HepG2 (cell line): ENCODE measurements at regions not wholly inside any gene's neighbourhood (a gene's known extent, or its start where the extent isn't known, plus 50 kb on each side); places are given as distances from the start of the nearest gene placed in this dataset.

ENCODE experiments used
- ATAC-seq: fragments of 200-7000 bp; cut with Tn5 transposase; 3 replicates; pipeline ENCODE4 v1.9.1; 2020; ENCODE audit warnings: mild to moderate bottlenecking, moderate library complexity
- BruUV-seq: library from RNA; stranded (reverse); fragments of 400-500 nt; replicated peaks from 2 replicates; lab custom pipeline; 2021; lab: Mats Ljungman, UMichigan
- CTCF ChIA-PET: fragments of 300-600 bp; formaldehyde crosslinking; extraction: SDS; loops from one replicate; lab custom pipeline; 2021; ENCODE audit warnings: low total read pairs, inconsistent platforms, low intra/inter-chr PET ratio; lab: Yijun Ruan, JAX
- POLR2A ChIA-PET: fragments of 350-600 bp; sonication (Branson Sonifier 250); formaldehyde crosslinking; loops from one replicate; lab custom pipeline; 2020; ENCODE audit warnings: antibody characterized with exemption, inconsistent platforms; lab: Yijun Ruan, JAX
- DNase-seq: peaks from one replicate; pipeline ENCODE4 v3.0.0-alpha.2; 2015; ENCODE audit warnings: low spot score
- FAIRE-seq: peaks from 3 replicates; lab custom pipeline; 2011; peaks lifted over from hg19 to GRCh38; lab: Jason Lieb, UNC
- H2AFZ ChIP-seq: one replicate; pipeline ENCODE4 v1.6.1; 2011; ENCODE audit warnings: low read length, inconsistent platforms
- H3K27ac ChIP-seq: fragments of 300-600 bp; 3 replicates; pipeline ENCODE4 v1.8.0; 2011; ENCODE audit warnings: mixed run types, mild to moderate bottlenecking, mixed read lengths, low read length, inconsistent platforms; ENCODE audit not compliant: insufficient read depth; ENCODE audit errors: extremely low read length
- H3K27me3 ChIP-seq, 2 experiments: fragments of 200-600 bp in 1 of 2; 2 replicates in 1 of 2; 3 replicates in 1 of 2; pipeline versions ENCODE4 v1.6.0 to v1.8.0; 2011; ENCODE audit warnings: low read length in 2 of 2, mild to moderate bottlenecking in 2 of 2, moderate library complexity in 2 of 2, inconsistent platforms in 1 of 2; ENCODE audit not compliant: insufficient read depth in 2 of 2, control insufficient read depth in 1 of 2
- H3K36me3 ChIP-seq, 2 experiments: fragments of 200-600 bp in 1 of 2; replicated peaks in 1 of 2; 2 replicates in 1 of 2; 3 replicates in 1 of 2; pipeline versions ENCODE4 v1.5.1 to v1.8.0; 2011; ENCODE audit warnings: low read length in 2 of 2, inconsistent platforms in 1 of 2; ENCODE audit not compliant: insufficient read depth in 2 of 2, control insufficient read depth in 1 of 2
- H3K4me1 ChIP-seq: 2 replicates; pipeline ENCODE4 v1.5.1; 2012; ENCODE audit warnings: low read length, inconsistent platforms; ENCODE audit not compliant: insufficient read depth
- H3K4me2 ChIP-seq: 2 replicates; pipeline ENCODE4 v1.6.0; 2011; ENCODE audit warnings: low read depth, low read length, inconsistent platforms
- H3K4me3 ChIP-seq, 3 experiments: fragments of 200-600 bp in 1 of 3; sonication (generic), shearing (Covaris generic) in 1 of 3; replicated peaks in 1 of 3; 2 replicates each; pipeline ENCODE4 v1.5.1; 2011 to 2016; ENCODE audit warnings: low read length in 3 of 3, inconsistent platforms in 2 of 3, low read depth in 2 of 3, mild to moderate bottlenecking in 2 of 3, control low read depth in 1 of 3, mixed read lengths in 1 of 3; ENCODE audit not compliant: insufficient read depth in 1 of 3
- H3K79me2 ChIP-seq: one replicate; pipeline ENCODE4 v1.6.1; 2011; ENCODE audit warnings: low read length, inconsistent platforms; ENCODE audit not compliant: insufficient read depth
- H3K9ac ChIP-seq: 2 replicates; pipeline ENCODE4 v1.6.0; 2011; ENCODE audit warnings: mild to moderate bottlenecking, low read depth, low read length, inconsistent platforms; ENCODE audit not compliant: insufficient read depth
- H3K9me3 ChIP-seq: 2 replicates; pipeline ENCODE4 v1.5.1; 2012; ENCODE audit warnings: mild to moderate bottlenecking, low read length
- H4K20me1 ChIP-seq: 2 replicates; pipeline ENCODE4 v1.6.0; 2011; ENCODE audit warnings: inconsistent platforms, mild to moderate bottlenecking, low read length, moderate library complexity; ENCODE audit not compliant: insufficient read depth
- CHD2 ChIP-seq: IDR thresholded peaks from 2 replicates; pipeline ENCODE4 v1.6.1; 2011; ENCODE audit warnings: low read depth, low read length, improper control_type of control experiment
- NCOA1 ChIP-seq: sonication (generic); formaldehyde crosslinking; IDR thresholded peaks from 2 replicates; pipeline ENCODE4 v1.9.0; 2021; ENCODE audit warnings: missing genetic modification reagents
- NR2F6 ChIP-seq, 2 experiments: IDR thresholded peaks; 2 replicates each; pipeline ENCODE4 v1.6.1; 2016; ENCODE audit warnings: antibody characterized with exemption in 1 of 2, mild to moderate bottlenecking in 1 of 2
- RORA ChIP-seq: sonication (generic); formaldehyde crosslinking; IDR thresholded peaks from 2 replicates; pipeline ENCODE4 v1.5.0; 2020; ENCODE audit warnings: mild to moderate bottlenecking, missing genetic modification reagents, moderate library complexity
- SAFB2 ChIP-seq: sonication (generic); formaldehyde crosslinking; IDR thresholded peaks from 2 replicates; pipeline ENCODE4 v1.5.1; 2020; ENCODE audit warnings: missing genetic modification reagents, low read depth, mild to moderate bottlenecking, borderline replicate concordance
- ZNF660 ChIP-seq: sonication (generic); formaldehyde crosslinking; IDR thresholded peaks from 2 replicates; pipeline ENCODE4 v1.5.1; 2020; ENCODE audit warnings: mild to moderate bottlenecking, low read depth, missing genetic modification reagents, borderline replicate concordance
- ZNF703 ChIP-seq: sonication (generic); formaldehyde crosslinking; IDR thresholded peaks from 2 replicates; pipeline ENCODE4 v1.5.1; 2020; ENCODE audit warnings: missing genetic modification reagents, mild to moderate bottlenecking, moderate library complexity, borderline replicate concordance
- WGBS: methylation state at CpG from one replicate; pipeline ENCODE4 v1.1.6; 2017; ENCODE audit warnings: low lambda C conversion rate; 5-methylcytosine and 5-hydroxymethylcytosine counted together
- in situ Hi-C: cut with HindIII; loops from 2 replicates; pipeline ENCODE4 v1.10.0; 2017; ENCODE audit warnings: low pct_unique_long_range_greater_than_20kb; ENCODE audit not compliant: extremely low pct_ligation_motif_present
- intact Hi-C: fragments of 100-400 bp; cut with micrococcal nuclease; formaldehyde crosslinking; loops from one replicate; pipeline ENCODE4 v1.10.0; 2022; ENCODE audit not compliant: unreplicated experiment
- TF ChIP-seq, protein P1 (sequence below): sonication (generic); formaldehyde crosslinking; IDR thresholded peaks from 2 replicates; pipeline ENCODE4 v1.4.0; 2020; ENCODE audit warnings: mild to moderate bottlenecking, missing genetic modification reagents
- TF ChIP-seq, protein P2 (sequence below): sonication (generic); formaldehyde crosslinking; IDR thresholded peaks from 2 replicates; pipeline ENCODE4 v1.5.0; 2020; ENCODE audit warnings: missing genetic modification reagents
- TF ChIP-seq, protein P3 (sequence below): sonication (generic); formaldehyde crosslinking; conservative IDR thresholded peaks from 2 replicates; pipeline ENCODE4 v1.8.0; 2022; ENCODE audit warnings: low read depth, missing genetic modification reagents
- TF ChIP-seq, protein P4 (sequence below): sonication (generic); formaldehyde crosslinking; conservative IDR thresholded peaks from 2 replicates; pipeline ENCODE4 v1.4.0; 2020; ENCODE audit warnings: missing genetic modification reagents

DNA sequence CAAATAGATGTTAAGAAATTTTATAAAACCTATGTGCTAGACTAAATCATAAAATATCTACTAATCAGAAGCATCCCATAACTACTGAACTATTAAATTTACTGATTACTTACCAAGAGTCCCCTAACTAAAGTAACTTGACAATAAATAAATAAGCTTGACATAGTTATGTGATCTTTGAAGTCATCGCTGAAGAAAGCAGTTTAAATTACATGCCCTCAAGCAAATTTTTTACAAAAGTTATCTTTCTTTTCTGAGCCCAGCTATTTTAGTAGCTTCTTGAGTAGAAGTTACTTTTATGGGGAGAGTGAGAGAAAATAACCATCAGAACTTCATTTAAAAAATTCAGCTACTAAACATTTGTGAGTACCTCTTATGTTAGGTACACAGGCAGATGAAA is 150.9 kb upstream of the FAM241A start:
- ChIA-PET POLR2A (no interaction called here), CTCF (no interaction called here)
- Histone ChIP-seq H2AFZ (no peak overlapping the region), H3K36me3 (no peaks in the 10 kb centered on the region), H3K4me1 (no peaks in the 10 kb centered on the region), H3K27me3 (no peaks in the 10 kb centered on the region), H3K9ac (no peak overlapping the region), H3K27ac (no peak overlapping the region), H3K4me2 (no peak overlapping the region), H4K20me1 (no peaks in the 10 kb centered on the region), H3K9me3 (no peaks in the 10 kb centered on the region), H3K4me3 (no peak overlapping the region), H3K79me2 (no peaks in the 10 kb centered on the region)
- FAIRE-seq (no peak), DNase-seq (no peak), ATAC-seq (no peak)
- in situ Hi-C loops (no loop called here), intact Hi-C loops (no loop called here)
- no TSS peak for BruUV-seq
- WGBS = 53% methylated on average over 1 of the region's 1 CpG
- TF ChIP-seq, protein P1, sequence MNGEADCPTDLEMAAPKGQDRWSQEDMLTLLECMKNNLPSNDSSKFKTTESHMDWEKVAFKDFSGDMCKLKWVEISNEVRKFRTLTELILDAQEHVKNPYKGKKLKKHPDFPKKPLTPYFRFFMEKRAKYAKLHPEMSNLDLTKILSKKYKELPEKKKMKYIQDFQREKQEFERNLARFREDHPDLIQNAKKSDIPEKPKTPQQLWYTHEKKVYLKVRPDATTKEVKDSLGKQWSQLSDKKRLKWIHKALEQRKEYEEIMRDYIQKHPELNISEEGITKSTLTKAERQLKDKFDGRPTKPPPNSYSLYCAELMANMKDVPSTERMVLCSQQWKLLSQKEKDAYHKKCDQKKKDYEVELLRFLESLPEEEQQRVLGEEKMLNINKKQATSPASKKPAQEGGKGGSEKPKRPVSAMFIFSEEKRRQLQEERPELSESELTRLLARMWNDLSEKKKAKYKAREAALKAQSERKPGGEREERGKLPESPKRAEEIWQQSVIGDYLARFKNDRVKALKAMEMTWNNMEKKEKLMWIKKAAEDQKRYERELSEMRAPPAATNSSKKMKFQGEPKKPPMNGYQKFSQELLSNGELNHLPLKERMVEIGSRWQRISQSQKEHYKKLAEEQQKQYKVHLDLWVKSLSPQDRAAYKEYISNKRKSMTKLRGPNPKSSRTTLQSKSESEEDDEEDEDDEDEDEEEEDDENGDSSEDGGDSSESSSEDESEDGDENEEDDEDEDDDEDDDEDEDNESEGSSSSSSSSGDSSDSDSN (CRISPR knock-in tag) = no peak
- TF ChIP-seq CHD2 (no peak), SAFB2 (CRISPR knock-in tag) (no peak), ZNF703 (CRISPR knock-in tag) (no peak), NCOA1 (no peak), RORA (no peak), ZNF660 (CRISPR knock-in tag) (no peak), NR2F6 (IDR thresholded peaks at IDR 0.05) (no peak), NR2F6 (CRISPR knock-in tag; IDR thresholded peaks at IDR 0.05) (no peak)
- TF ChIP-seq, protein P2, sequence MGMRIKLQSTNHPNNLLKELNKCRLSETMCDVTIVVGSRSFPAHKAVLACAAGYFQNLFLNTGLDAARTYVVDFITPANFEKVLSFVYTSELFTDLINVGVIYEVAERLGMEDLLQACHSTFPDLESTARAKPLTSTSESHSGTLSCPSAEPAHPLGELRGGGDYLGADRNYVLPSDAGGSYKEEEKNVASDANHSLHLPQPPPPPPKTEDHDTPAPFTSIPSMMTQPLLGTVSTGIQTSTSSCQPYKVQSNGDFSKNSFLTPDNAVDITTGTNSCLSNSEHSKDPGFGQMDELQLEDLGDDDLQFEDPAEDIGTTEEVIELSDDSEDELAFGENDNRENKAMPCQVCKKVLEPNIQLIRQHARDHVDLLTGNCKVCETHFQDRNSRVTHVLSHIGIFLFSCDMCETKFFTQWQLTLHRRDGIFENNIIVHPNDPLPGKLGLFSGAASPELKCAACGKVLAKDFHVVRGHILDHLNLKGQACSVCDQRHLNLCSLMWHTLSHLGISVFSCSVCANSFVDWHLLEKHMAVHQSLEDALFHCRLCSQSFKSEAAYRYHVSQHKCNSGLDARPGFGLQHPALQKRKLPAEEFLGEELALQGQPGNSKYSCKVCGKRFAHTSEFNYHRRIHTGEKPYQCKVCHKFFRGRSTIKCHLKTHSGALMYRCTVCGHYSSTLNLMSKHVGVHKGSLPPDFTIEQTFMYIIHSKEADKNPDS (CRISPR knock-in tag) = no peak
- TF ChIP-seq, protein P3, sequence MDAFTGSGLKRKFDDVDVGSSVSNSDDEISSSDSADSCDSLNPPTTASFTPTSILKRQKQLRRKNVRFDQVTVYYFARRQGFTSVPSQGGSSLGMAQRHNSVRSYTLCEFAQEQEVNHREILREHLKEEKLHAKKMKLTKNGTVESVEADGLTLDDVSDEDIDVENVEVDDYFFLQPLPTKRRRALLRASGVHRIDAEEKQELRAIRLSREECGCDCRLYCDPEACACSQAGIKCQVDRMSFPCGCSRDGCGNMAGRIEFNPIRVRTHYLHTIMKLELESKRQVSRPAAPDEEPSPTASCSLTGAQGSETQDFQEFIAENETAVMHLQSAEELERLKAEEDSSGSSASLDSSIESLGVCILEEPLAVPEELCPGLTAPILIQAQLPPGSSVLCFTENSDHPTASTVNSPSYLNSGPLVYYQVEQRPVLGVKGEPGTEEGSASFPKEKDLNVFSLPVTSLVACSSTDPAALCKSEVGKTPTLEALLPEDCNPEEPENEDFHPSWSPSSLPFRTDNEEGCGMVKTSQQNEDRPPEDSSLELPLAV (CRISPR knock-in tag) = no peak
- TF ChIP-seq, protein P4, sequence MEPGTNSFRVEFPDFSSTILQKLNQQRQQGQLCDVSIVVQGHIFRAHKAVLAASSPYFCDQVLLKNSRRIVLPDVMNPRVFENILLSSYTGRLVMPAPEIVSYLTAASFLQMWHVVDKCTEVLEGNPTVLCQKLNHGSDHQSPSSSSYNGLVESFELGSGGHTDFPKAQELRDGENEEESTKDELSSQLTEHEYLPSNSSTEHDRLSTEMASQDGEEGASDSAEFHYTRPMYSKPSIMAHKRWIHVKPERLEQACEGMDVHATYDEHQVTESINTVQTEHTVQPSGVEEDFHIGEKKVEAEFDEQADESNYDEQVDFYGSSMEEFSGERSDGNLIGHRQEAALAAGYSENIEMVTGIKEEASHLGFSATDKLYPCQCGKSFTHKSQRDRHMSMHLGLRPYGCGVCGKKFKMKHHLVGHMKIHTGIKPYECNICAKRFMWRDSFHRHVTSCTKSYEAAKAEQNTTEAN (CRISPR knock-in tag) = no peak
